Panc1 (cell line): ENCODE measurements at regions not wholly inside any gene's neighbourhood (a gene's known extent, or its start where the extent isn't known, plus 50 kb on each side); places are given as distances from the start of the nearest gene placed in this dataset.

Source experiments
- ATAC-seq: fragments of 200-7000 bp; cut with Tn5 transposase; 2 replicates; pipeline ENCODE4 v1.9.1; 2020; ENCODE audit warnings: mild to moderate bottlenecking, moderate library complexity
- BruUV-seq: library from RNA; stranded (reverse); fragments of 400-500 nt; replicated peaks from 2 replicates; lab custom pipeline; 2021; lab: Mats Ljungman, UMichigan
- CTCF ChIA-PET: fragments of 300-600 bp; sonication (Branson Sonifier 250); formaldehyde crosslinking; loops from one replicate; lab custom pipeline; 2022; ENCODE audit warnings: antibody characterized with exemption; lab: Charles Lee
- POLR2A ChIA-PET: fragments of 300-600 bp; sonication (Branson Sonifier 250); formaldehyde crosslinking; loops from one replicate; lab custom pipeline; 2022; ENCODE audit warnings: antibody characterized with exemption; lab: Charles Lee
- DNase-seq: peaks from one replicate; pipeline ENCODE4 v3.0.0-alpha.2; 2010; ENCODE audit warnings: low read depth, low spot score
- H3K27ac ChIP-seq: 2 replicates; pipeline ENCODE4 v1.5.1; 2011; ENCODE audit warnings: mild to moderate bottlenecking, low read length, inconsistent platforms
- H3K27me3 ChIP-seq: fragments of 200-500 bp; sonication (Bioruptor generic); 2 replicates; pipeline ENCODE4 v1.6.0; 2014; ENCODE audit warnings: low read length, inconsistent platforms; ENCODE audit not compliant: control insufficient read depth, insufficient read depth
- H3K36me3 ChIP-seq: fragments of 200-500 bp; sonication (Bioruptor generic); 2 replicates; pipeline ENCODE4 v1.5.1; 2014; ENCODE audit warnings: inconsistent platforms, mild to moderate bottlenecking, low read length, moderate library complexity; ENCODE audit not compliant: control insufficient read depth, insufficient read depth
- H3K4me1 ChIP-seq: 2 replicates; pipeline ENCODE4 v1.5.1; 2011; ENCODE audit warnings: inconsistent platforms, mild to moderate bottlenecking, low read length, moderate library complexity; ENCODE audit not compliant: control insufficient read depth, insufficient read depth
- H3K4me3 ChIP-seq, 2 experiments: 2 replicates each; pipeline ENCODE4 v1.5.1; 2011 to 2012; ENCODE audit warnings: low read depth in 2 of 2, low read length in 2 of 2, mild to moderate bottlenecking in 2 of 2, inconsistent platforms in 1 of 2, moderate library complexity in 1 of 2
- H3K9me3 ChIP-seq: fragments of 200-500 bp; sonication (Bioruptor generic); 2 replicates; pipeline ENCODE4 v1.5.1; 2014; ENCODE audit warnings: low read depth, mild to moderate bottlenecking, inconsistent platforms, low read length, moderate library complexity; ENCODE audit not compliant: control insufficient read depth, insufficient read depth
- POLR2AphosphoS5 ChIP-seq: IDR thresholded peaks from 2 replicates; pipeline ENCODE4 v1.6.1; 2012; ENCODE audit warnings: mild to moderate bottlenecking, low read depth, low read length, moderate library complexity
- SIN3A ChIP-seq: IDR thresholded peaks from 2 replicates; pipeline ENCODE4 v1.6.1; 2012; ENCODE audit warnings: low read depth, mild to moderate bottlenecking, low read length, moderate library complexity, borderline replicate concordance; ENCODE audit not compliant: insufficient read depth
- TCF7L2 ChIP-seq: IDR thresholded peaks from 2 replicates; pipeline ENCODE4 v1.6.1; 2011; ENCODE audit warnings: mild to moderate bottlenecking, low read depth, low read length, inconsistent platforms
- in situ Hi-C: cut with HindIII; loops from 2 replicates; pipeline ENCODE4 v1.10.0; 2016; ENCODE audit warnings: low sequenced_read_pairs, low pct_unique_long_range_greater_than_20kb
- intact Hi-C: fragments of 100-400 bp; cut with micrococcal nuclease; formaldehyde crosslinking; loops from one replicate; pipeline ENCODE4 v1.10.0; 2022; ENCODE audit not compliant: unreplicated experiment
- TF ChIP-seq, protein P1 (sequence below), 2 experiments: IDR thresholded peaks; 2 replicates each; pipeline ENCODE4 v1.6.1; 2011 to 2012; ENCODE audit warnings: low read depth in 2 of 2, control low read depth in 1 of 2, low read length in 1 of 2, mild to moderate bottlenecking in 1 of 2, moderate library complexity in 1 of 2; ENCODE audit not compliant: insufficient read depth in 1 of 2
- TF ChIP-seq, protein P2 (sequence below): fragments of 450-650 bp; IDR thresholded peaks from 2 replicates; pipeline ENCODE4 v1.5.1; 2017; ENCODE audit warnings: mild to moderate bottlenecking

DNA sequence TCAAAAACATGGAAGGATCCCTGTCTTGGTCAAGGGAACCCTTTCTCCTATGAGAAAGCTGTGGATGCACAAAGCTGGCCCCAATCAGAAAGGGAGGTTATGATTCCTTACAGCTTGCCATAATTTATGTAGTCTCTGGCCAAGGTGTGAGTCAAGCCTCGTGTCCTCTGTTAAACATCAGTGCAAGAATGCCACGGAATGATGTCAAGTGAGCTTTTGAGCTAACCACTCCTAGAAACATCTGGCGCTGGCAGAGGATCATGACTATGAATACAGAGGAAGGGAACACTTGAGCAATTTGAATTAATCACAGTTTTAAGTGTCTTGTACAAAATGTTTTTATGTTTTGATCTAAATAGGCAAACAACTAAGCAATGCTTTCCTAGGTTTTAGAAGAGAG, 51.5 kb upstream of the RAP2C start:
- BruUV-seq: no TSS peak
- H3K4me1 ChIP-seq: no peaks in the 10 kb centered on the region
- H3K36me3 ChIP-seq: no peaks in the 10 kb centered on the region
- TF ChIP-seq POLR2AphosphoS5: no peak
- no peak for TF ChIP-seq TCF7L2
- TF ChIP-seq, protein P1, sequence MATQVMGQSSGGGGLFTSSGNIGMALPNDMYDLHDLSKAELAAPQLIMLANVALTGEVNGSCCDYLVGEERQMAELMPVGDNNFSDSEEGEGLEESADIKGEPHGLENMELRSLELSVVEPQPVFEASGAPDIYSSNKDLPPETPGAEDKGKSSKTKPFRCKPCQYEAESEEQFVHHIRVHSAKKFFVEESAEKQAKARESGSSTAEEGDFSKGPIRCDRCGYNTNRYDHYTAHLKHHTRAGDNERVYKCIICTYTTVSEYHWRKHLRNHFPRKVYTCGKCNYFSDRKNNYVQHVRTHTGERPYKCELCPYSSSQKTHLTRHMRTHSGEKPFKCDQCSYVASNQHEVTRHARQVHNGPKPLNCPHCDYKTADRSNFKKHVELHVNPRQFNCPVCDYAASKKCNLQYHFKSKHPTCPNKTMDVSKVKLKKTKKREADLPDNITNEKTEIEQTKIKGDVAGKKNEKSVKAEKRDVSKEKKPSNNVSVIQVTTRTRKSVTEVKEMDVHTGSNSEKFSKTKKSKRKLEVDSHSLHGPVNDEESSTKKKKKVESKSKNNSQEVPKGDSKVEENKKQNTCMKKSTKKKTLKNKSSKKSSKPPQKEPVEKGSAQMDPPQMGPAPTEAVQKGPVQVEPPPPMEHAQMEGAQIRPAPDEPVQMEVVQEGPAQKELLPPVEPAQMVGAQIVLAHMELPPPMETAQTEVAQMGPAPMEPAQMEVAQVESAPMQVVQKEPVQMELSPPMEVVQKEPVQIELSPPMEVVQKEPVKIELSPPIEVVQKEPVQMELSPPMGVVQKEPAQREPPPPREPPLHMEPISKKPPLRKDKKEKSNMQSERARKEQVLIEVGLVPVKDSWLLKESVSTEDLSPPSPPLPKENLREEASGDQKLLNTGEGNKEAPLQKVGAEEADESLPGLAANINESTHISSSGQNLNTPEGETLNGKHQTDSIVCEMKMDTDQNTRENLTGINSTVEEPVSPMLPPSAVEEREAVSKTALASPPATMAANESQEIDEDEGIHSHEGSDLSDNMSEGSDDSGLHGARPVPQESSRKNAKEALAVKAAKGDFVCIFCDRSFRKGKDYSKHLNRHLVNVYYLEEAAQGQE (IDR thresholded peaks at IDR 0.05; ENCODE audit: insufficient read depth in 1 of 2, low read depth in 2 of 2, low read length in 1 of 2): no peak
- TF ChIP-seq, protein P2, sequence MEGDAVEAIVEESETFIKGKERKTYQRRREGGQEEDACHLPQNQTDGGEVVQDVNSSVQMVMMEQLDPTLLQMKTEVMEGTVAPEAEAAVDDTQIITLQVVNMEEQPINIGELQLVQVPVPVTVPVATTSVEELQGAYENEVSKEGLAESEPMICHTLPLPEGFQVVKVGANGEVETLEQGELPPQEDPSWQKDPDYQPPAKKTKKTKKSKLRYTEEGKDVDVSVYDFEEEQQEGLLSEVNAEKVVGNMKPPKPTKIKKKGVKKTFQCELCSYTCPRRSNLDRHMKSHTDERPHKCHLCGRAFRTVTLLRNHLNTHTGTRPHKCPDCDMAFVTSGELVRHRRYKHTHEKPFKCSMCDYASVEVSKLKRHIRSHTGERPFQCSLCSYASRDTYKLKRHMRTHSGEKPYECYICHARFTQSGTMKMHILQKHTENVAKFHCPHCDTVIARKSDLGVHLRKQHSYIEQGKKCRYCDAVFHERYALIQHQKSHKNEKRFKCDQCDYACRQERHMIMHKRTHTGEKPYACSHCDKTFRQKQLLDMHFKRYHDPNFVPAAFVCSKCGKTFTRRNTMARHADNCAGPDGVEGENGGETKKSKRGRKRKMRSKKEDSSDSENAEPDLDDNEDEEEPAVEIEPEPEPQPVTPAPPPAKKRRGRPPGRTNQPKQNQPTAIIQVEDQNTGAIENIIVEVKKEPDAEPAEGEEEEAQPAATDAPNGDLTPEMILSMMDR: no peak
- TF ChIP-seq SIN3A: no peak
- H3K27me3 ChIP-seq: no peaks in the 10 kb centered on the region
- no peak overlapping the region for H3K4me3 ChIP-seq
- H3K27ac ChIP-seq: no peak overlapping the region
- ChIA-PET CTCF (no interaction called here), POLR2A (no interaction called here)
- intact Hi-C loops (no loop called here), in situ Hi-C loops (no loop called here)
- no peaks in the 10 kb centered on the region for H3K9me3 ChIP-seq
- DNase-seq (no peak), ATAC-seq (no peak)

DNA sequence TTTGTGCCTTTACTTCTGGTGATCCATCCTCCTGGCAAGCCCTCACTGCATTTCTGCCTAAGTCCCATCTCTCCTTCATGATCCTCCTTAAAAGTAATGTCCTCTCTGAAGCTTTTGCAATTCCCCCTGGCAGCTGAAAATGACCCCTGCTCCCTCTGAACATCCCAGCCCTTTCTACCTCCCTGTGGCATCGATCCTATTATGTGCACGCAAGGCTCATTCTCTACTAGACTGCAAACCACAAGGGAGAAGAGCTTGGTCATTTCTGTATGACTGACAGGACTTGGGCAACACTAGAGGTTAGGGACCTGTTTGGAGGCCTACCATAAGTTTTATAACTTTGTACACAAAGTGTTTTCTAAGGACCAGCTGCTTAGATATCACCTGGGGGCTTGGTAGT, 50.8 kb upstream of the RAP2C start:
- intact Hi-C loops (no loop called here), in situ Hi-C loops (no loop called here)
- ATAC-seq: no peak
- H3K27me3 ChIP-seq: no peaks in the 10 kb centered on the region
- TF ChIP-seq POLR2AphosphoS5 (no peak), TCF7L2 (no peak), SIN3A (no peak)
- TF ChIP-seq, protein P1 (IDR thresholded peaks at IDR 0.05; ENCODE audit: insufficient read depth in 1 of 2, low read depth in 2 of 2, low read length in 1 of 2): no peak
- TF ChIP-seq, protein P2: no peak
- ChIA-PET POLR2A (no interaction called here), CTCF (no interaction called here)
- no TSS peak for BruUV-seq
- no peaks in the 10 kb centered on the region for H3K9me3 ChIP-seq
- no peak for DNase-seq
- no peak overlapping the region for H3K4me3 ChIP-seq
- no peaks in the 10 kb centered on the region for H3K4me1 ChIP-seq
- no peak overlapping the region for H3K27ac ChIP-seq
- H3K36me3 ChIP-seq: no peaks in the 10 kb centered on the region
